GM18907 (cell line): ENCODE measurements at regions not wholly inside any gene's neighbourhood (a gene's known extent, or its start where the extent isn't known, plus 50 kb on each side); places are given as distances from the start of the nearest gene placed in this dataset.

Source experiments
- ATAC-seq: cut with Tn5 transposase; IDR thresholded peaks from one replicate; pipeline ENCODE4 v1.9.1; 2021; ENCODE audit warnings: mild to moderate bottlenecking, moderate library complexity; ENCODE audit not compliant: unreplicated experiment

DNA sequence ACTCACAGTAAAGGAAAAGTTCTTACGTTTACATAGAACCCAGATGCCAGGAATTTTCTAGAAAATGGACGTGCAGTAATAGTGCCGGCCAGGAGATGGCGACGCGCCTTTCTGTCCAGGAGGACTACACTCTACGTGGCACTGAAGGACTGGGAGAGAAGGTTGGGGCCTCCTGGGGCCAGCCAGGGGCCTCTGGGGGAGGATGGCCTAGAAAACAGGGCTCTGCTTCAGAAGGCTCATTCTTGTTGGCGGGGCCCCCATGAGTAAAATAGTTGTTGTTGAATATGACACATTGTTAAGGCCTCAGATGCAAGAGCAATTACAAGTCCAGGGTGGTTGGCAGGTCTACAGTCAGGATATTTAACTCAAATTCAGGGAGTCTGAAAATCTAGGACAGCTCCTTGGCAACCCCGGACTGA is 120.1 kb upstream of the MAX start:
- no peak for ATAC-seq

DNA sequence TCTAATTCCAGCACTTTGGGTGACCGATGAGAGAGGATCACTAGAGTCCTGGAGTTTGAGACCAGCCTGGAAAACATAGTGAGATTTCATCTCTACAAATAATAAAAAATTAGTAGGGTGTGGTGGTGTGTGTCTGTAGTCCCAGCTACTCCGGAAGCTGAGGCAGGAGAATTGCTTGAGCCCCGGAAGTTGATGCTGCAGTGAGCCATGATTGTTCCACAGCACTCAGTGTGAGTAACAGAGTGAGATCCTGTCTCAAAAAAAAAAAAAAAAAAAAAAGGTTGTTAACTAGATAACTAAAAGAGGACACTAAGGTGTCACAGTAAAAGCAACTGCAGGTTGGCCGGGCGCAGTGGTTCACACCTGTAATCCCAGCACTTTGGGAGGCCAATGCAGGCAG is 121.3 kb upstream of the MAX start:
- ATAC-seq: no peak

DNA sequence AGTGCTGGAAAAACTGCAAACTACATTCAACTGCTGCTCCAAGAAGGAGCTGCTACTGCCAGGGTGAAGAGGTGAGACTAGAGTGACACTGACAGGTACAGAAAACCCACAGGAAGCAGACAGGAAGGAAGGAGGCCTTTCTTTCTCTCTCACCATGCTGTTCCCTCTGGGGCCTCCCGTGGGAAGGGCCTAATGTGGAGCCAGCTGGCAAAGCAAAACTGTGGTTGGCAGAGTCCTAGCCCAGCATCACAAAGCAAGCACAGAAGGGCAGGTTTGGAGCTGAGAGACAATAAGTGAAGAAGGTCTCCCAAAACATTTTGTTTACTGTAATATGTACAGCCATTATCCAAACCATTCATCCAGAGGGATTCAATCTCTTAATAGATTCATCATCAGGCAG is 122.5 kb upstream of the MAX start:
- ATAC-seq: no peak

DNA sequence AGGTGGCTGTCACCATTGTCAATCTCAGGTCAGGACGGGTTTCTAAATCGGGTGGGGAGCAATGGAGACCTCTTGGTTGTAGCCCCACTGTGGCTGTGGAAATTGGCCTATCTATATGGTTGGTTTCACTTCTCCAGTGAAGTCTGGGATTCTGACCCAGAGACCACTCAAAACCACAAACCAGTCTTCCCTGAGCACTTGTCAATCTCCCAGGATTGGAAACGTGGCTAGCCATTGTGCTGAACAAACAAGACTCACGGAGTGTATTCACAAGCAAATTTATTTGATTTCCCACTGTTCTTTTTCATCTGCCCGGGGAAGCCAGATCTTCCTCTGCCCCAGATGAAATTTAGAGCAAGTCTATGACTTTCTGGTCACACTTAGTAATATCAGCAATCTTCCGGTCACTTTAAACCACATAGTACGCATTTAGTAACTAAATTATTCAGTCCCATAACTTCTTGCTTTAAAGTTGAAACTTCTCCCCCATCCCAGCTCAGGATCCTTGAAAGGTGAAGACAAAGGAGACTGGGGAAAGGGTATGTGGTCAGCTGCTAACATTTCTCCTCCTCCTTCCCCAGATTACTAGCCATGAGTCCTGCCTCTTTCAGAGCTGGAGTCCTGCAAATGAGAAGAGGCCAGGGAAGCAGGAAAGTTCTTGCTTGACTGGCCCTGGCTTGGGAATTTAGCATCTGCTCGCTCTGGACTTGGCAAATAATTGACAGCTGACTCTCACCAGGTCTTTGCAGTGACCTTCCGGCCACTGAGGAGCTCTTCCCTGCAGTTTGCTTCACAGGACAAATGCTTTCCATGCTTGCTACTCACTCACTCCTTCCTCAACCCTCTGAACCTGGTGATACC is 123.2 kb upstream of the MAX start:
- ATAC-seq: no peak

DNA sequence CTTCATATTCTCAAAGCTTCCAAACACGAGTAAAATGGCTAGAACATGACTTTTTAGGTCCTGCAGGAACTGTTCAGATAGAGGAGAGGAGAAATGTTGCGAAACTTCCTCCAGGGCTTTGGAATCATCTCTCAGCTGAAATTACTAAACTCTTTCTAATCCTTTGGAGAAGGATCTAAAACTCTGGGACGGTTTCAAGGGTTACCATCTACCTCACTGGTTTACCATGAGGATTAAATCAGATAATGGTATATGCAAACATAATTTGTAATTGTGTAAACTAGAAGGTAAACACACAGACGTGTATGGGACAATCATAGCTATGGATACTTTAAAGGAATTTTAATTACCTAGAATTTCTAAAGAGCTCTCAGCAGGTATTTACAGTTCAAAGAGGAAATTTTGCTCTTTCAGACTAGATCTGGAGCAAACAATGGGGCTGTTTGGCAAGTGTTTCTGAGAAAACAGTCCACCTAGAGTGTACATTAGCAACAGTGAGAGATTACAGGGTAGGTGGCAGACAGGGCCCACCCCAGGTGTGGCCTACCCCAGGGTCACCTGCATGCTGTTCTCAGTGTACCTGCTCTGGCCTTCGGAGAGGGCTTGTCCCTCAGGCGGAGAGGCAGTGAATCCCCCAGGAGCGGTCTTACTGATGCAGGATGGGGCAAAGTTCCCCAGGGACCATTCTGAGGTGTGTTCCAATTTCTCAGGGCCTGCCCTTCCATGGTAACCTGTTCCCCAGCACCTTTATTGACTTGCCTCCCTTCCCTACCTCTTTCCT is 124.7 kb upstream of the MAX start:
- no peak for ATAC-seq

DNA sequence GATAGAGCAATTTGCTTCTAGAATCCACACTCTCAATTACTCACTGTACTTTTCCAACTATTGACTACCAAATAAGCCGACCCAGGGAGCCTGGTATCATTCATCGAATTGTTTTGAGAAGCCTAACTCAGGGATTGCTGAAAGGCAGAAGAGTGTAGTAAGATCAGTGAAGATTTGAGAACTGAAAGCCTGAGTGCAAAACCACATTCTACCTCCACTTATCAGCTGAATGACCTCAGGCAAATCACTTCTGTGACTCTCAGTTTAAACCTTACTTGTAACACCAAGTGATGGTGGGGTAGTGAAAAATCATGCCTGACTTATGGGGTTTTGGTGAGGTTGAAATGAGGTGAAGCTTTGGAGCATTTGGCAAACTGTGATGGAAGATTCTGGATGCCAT is 126.1 kb upstream of the MAX start:
- peak; percentile 87 for ATAC-seq

DNA sequence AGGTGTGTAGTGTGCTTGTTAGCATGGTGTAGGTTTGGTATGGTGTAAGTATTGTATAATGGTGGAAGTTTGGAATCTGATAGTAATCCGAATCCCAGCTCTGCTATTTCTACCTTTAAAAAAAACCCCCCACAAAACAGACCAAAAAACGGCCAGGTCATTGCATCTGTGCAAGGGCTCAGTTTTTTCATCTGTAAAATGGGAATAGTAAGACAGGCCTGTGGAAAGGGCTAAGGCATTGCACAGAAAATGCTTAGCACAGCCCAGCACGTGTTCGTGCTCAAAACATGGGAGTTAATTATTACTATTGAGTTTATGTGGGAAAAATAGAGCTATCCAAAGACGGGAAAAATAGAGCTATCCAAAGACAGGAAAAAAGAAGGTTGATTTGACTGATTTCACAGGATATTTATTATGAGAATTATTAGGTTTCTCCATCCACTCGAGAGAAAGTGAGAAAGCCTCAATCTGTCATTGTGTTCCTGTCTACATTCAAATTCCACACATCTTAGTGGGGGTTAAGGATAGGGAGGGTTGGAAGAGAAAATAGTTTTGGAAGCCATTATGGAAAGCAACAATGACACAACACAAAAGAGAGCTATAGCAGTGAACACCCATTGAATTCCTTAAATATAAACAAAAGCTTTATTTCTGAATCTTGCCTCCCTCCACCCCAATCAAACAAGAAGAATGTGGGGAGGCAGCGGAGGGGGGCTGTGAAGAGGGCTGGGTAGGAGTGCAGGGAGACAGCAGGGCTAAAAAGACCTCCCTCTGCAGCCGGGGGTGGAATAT is 126.8 kb upstream of the MAX start:
- ATAC-seq: no peak

DNA sequence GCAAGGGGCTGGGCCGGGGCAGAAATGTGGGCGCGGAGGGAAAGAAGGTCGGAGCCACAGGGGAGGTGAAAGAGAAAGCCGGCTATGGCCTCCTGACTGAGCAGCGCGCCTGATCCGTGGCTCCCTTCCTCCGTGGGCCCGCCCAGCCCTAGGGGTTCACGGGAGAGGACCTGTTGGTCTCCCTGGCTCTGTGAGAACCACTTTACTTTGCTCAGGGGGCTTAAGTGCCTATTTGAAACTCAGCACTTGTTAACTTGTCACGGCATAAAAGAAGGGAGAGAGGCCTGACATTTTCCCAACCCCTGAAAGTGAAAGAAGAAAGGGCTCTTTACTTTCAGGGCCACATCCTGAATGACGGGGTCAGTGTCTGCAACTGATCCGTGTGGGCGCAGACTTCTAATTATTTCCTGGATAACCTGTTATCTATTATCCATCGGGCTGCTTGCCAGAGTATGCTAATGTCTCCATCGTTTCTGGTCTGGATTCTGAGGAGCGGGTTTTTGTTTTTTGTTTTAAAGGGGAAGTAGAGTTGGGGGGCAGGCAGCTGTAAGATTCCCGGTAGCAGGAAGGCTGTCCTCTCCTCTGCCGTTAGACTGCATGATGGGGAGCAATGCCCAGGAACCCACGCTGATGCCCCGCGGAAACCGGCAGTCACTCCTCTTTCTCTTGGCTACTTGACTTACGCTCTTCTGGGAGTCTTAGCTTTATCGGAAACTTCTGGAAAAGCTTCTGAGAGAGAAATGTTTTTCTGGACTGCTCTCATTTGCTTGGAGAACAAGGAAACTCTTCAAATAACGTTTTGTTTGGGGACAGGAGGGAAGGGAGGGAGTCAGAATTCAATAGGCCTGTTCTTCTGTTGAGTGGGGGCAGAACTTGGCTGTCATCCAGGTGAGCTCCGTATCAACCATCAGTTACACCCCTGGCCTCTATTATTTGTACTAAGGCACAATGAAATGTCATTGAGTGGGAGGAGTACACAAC is 127.7 kb upstream of the MAX start:
- no peak for ATAC-seq

DNA sequence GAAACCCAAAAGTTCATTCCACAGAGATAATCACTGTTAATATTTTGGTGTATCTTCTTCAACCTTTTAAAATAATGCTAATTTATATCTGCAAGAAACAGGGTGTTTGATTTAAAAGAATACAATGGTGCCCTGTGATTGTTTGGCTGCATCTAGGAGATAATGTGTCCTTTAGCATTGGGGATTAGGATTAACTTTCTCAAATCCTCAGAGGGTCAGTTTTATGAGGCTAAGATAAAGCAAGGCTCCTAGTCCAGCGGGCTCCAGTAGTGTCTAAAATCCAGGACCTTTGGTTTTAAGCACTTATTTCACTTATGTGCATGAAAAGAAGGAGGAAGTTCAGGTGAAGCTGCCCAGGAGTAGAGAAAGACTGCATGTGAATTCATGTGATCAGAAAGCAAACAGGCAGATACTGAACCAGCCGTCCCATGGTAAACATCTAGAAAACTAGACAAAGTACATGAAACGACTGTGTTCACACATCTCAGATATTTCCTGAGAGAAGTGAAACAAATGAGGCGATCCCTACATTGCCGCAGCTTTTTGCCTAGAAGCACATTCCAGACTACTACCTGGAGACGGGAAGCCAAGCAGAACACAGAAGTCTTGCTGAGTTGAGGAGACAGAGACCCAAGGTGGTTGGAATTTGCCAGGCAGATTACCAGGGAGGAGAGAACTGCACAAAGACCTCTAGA is 129.1 kb upstream of the MAX start:
- ATAC-seq: no peak

DNA sequence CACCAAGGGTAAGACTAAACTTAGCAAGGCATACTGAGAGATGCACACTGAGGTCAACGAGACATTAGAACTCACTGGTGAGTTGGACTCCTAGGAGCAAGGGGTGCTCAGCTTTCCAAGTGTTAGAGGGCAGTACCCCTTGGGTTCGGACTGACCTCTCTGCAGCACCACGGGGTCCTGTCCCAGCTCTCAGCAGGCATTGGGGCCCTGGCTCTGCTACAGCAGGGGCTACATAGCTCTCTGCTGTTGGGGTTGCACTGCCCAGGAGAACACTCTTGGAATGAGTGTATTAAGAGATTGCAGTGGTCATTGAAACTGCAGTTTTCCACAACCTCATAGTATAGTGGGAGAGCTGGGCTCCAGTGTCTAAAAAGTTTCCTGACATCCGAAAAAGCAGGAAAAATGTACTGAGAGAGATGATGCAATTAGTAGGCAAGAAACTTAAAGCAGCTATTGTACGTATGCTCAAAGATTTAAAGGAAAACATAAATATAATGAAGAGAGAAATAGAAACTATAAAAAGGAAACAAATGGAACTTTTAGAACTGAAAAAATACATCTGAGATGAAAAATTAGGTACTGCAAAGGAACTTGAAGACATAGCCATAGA is 132.5 kb upstream of the MAX start:
- no peak for ATAC-seq

DNA sequence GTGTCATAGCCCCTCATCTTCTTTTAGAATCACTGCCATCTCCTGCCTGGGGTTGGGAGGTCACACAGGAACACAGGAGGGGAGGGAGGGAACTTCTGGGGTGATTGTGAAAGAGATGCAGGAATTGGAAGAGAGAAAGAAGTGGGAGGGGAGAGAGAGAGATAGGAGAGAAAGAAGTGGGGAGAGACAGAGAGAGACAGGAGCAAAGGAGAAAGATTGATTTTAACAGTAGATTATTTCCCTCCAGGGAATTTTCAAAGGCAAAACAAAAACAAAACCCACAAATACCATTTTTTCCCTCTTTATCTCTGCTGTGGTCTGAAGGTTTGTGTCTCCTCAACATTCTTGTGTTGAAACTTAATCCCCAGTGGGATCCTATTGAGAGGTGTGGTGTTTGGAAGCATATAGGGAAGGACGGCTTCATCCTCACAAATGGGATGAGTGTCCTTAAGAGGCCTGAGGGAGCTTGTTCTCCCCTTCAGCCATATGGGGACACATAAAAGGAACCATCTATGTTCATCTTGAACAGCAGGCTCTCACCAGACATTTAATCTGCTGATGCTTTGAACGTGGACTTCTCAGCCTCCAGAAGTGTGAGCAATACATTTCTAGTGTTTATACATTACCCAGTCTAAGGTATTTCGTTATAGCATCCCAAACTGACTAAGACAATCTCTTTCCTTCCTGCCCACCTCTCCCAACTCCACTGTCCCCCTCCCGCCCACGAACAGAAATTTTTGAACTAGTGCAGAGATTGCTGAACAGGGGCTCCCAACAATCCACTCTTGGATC is 134.9 kb upstream of the MAX start:
- ATAC-seq: no peak

DNA sequence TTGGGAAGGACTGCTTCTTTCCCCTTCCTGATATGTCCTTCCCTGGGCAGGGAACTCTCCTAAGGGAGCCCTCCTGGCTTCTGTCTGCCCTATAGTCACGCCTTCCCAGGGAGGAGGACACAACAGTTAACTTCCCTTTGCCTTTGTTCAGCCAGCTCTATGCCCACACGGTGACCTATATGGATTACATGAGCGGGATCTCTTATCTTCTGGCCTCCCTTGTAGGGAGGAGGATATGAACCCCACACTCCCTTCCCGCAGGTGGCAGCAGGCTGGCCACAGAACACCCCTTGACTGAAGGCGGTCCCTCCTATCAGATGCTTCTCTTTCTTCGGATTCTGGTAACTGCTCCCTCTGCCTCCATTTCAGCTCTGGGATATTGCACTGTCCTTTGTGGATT is 135.6 kb upstream of the MAX start:
- no peak for ATAC-seq

DNA sequence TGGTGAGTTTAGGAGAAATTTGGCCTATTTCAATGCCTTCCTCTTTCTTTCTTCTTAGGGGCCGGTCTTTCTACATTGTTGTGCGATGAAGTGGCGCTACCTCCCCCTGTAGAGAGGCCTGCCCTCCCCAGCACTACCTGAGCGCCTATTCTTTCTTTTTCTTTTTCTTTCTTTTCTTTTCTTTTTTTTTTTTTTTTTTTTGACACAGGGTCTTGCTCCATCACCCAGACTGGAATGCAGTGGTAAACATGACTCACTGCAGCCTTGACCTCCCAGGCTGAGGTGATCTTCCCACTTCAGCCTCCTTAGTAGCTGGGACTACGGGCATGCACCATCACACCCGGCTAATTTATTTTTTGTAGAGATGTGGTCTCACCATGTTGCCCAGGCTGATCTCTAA is 136.1 kb upstream of the MAX start:
- ATAC-seq: no peak

DNA sequence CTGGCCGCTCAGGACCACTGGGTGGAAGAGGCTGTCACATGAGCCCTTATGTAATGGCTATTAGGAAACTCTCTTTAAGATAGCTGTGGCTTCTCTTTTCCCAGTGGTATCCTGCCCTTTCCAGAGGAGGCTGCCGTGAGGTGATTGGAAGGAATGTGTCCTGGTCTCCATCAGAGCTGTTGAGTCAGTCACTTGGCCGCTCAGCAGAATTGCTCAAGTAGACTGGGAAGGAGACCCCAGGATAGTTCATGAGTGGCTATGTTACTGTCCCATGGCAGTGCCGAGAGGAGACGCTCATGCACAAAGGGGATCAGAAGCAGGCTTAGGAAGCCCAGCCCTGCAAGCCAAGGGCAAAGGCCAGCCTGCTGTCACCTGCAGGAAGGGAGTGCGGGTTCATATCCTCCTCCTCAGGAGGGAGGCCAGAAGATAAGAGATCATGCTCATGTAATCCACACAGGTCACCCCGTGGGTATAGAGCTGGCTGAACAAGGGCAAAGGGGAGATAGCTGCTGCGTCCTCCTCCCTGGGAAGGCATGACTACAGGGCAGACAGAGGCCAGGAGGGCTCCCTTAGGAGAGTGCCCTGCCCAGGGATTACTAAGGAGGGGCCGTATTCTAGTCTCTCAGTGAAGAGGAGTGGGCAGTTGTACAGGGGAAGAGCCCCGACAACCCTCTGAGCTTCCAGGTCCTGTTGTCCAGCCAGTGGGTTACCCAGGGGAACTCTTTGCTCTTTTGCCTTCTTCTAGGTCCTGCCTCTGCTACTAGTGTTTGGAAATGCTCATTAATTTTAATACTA is 137.0 kb upstream of the MAX start:
- no peak for ATAC-seq

DNA sequence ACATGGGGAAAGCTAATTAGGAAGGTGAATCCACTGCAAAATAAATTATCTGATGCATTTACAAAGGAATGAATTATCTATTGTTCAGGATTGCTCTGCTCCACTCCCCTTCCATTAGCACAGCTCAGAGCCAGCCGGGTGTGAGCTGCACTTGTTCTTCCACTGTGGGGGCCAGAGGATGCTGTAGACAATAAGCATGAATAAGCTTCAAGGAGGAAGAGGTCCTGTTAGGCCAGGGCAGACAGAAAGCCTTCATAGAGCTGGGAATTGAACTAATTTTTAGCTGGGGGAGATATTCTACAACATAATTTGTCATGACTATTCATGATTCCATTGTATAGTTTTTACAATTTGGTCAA is 137.6 kb upstream of the MAX start:
- no peak for ATAC-seq

DNA sequence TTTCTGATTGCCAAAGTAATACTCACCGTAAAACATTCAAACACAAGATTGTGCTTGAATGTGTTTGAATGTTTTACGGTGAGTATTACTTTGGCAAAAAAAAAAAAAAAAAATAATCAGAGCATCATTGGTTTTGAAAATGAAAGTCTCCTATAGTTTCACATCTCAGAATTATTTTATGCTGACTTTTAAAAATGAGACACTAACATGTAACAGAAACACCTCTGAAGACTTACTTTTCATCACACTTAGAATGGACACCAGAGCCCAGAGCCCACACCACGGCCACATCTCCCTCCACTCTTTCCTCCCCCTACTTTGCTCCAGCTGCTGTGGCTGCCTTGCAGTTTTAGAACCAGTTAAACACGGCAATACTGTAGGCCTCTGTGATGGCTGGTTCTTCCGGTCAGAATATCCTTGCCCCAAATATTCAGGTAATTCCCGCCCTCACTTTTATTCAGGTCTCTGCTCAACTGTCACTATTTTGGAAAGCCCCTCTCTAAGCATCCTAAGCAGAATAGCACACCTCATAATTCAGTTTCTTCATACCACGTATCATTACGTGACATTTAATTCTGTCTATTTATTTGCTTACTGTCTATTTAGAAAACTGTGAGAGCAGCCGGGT is 138.9 kb upstream of the MAX start:
- ATAC-seq: no peak

DNA sequence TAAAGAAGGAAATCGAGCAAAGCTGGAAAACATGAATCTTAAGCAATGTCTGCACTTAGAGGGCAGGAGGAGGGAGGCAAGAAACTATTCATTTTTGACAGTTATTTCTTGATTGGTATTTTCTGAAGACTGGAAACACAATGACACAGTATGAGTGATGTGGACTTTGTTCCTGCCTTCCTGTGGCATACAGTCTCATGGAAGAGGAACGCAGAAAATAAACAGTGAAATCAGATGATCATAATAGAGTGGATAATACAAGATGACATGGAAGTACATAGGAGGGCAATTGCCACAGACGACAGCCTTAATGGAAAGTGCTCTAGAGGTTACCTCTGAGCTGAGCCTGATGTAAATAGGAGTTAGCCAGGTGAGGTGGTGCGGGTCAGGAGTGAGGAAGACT is 140.4 kb upstream of the MAX start:
- ATAC-seq: no peak
